Type B pancreatic cell (in vitro differentiated cells): ENCODE measurements at regions not wholly inside any gene's neighbourhood (a gene's known extent, or its start where the extent isn't known, plus 50 kb on each side); places are given as distances from the start of the nearest gene placed in this dataset.
"Not testable (repeated sequence)": the region's sequence is repeated elsewhere in the genome, so short reads cannot be mapped to it uniquely, and the experiment has no call there.

Source experiments
- DNase-seq: peaks from one replicate; pipeline ENCODE4 v3.0.0; 2021; ENCODE audit warnings: mixed read lengths; ENCODE audit not compliant: unreplicated experiment; ENCODE audit errors: extremely low spot score
- H3K27ac Mint-ChIP-seq: 2 replicates; pipeline ENCODE4 v1.8.0; 2021; ENCODE audit warnings: mild to moderate bottlenecking, mixed read lengths
- H3K27me3 Mint-ChIP-seq: 2 replicates; pipeline ENCODE4 v1.8.0; 2021; ENCODE audit warnings: mixed read lengths
- H3K36me3 Mint-ChIP-seq: 2 replicates; pipeline ENCODE4 v1.8.0; 2021; ENCODE audit warnings: mixed read lengths
- H3K4me1 Mint-ChIP-seq: one replicate; pipeline ENCODE4 v1.8.0; 2021; ENCODE audit warnings: mixed read lengths; ENCODE audit not compliant: unreplicated experiment
- H3K4me3 Mint-ChIP-seq: 2 replicates; pipeline ENCODE4 v1.8.0; 2021; ENCODE audit warnings: mild to moderate bottlenecking, mixed read lengths
- H3K9me3 Mint-ChIP-seq: 2 replicates; pipeline ENCODE4 v1.8.0; 2021; ENCODE audit warnings: mixed read lengths
- TF ChIP-seq, protein P1 (sequence below): fragments of 200-600 bp; sonication (generic); conservative IDR thresholded peaks from 2 replicates; pipeline ENCODE4 v1.5.0; 2021; ENCODE audit warnings: antibody characterized with exemption, mild to moderate bottlenecking

DNA sequence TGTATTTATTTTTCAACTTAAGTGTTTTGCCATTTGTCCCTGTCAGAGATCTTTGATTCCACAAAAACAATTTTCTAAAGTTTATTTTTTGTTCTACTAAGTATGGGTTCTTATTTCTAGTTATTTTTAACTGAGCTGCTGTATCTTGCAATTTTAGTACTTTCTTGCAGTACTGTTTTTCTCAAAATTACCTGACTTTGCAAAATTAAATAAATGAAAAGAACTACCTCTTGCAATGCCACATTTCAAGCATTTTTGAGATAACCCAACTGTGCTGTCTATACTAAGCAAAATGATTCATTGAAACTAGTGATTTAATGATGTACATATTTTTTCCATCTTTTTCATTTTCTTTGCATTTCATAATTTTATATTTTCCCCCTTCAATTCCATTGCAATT is 71.5 kb upstream of the ADGRL2 start:
- no peaks in the 10 kb centered on the region for H3K27me3 Mint-ChIP-seq
- TF ChIP-seq, protein P1, sequence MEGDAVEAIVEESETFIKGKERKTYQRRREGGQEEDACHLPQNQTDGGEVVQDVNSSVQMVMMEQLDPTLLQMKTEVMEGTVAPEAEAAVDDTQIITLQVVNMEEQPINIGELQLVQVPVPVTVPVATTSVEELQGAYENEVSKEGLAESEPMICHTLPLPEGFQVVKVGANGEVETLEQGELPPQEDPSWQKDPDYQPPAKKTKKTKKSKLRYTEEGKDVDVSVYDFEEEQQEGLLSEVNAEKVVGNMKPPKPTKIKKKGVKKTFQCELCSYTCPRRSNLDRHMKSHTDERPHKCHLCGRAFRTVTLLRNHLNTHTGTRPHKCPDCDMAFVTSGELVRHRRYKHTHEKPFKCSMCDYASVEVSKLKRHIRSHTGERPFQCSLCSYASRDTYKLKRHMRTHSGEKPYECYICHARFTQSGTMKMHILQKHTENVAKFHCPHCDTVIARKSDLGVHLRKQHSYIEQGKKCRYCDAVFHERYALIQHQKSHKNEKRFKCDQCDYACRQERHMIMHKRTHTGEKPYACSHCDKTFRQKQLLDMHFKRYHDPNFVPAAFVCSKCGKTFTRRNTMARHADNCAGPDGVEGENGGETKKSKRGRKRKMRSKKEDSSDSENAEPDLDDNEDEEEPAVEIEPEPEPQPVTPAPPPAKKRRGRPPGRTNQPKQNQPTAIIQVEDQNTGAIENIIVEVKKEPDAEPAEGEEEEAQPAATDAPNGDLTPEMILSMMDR = no peak
- peaks cover 5% of the 10 kb centered on the region for H3K9me3 Mint-ChIP-seq
- no peak overlapping the region for H3K4me3 Mint-ChIP-seq
- no peak for DNase-seq
- no peak overlapping the region for H3K27ac Mint-ChIP-seq
- peaks cover 4% of the 10 kb centered on the region for H3K4me1 Mint-ChIP-seq
- H3K36me3 Mint-ChIP-seq = peaks cover 4% of the 10 kb centered on the region

DNA sequence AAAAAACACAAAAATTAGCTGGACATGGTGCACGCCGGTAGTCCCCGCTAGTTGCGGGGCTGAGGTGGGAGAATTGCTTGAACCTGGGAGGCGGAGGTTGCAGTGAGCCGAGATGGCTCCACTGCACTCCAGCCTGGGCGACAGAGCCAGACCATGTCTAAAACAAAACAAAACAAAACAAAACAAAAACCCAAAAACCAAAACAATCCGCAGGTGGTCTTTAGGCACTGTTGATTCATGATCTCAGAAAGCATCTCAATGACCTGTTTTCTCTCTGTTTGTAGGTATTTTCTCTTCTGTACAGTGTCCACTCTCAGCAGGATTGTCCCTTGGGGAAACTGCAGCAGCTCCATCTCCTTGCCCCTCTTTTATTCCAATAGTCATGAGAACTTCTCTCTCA is 74.9 kb upstream of the ADGRL2 start:
- Mint-ChIP-seq H3K9me3 (peaks cover 5% of the 10 kb centered on the region), H3K4me1 (no peaks in the 10 kb centered on the region), H3K36me3 (peaks cover 4% of the 10 kb centered on the region)

DNA sequence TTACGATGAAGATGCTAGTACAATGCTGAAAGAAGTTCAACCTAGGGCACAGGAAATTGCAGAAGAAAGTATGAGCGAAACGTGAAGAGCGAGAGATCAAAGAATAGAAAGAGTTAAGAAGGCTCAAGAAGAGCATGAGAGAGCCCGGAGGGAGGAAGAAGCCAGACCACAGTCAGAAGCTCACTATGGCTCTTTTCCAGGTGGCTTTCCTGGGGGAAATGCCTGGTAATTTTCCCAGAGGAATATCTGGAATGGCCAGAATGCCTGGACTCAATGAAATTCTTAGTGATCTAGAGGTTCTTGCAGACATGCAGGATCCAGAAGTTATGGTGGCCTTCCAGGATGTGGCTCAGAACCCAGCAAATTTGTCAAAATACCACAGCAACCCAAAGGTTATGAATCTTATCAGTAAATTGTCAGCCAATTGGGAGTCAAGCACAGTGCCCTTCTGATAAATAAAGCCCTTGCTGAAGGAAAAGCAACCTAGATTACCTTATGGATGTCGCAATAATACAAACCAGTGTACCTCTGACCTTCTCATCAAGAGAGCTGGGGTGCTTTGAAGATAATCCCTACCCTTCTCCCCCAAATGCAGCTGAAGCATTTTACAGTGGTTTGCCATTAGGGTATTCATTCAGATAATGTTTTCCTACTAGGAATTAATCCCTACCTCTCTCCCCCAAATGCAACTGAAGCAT is 78.0 kb upstream of the ADGRL2 start:
- not testable (repeated sequence) for H3K27ac Mint-ChIP-seq, H3K36me3 Mint-ChIP-seq, H3K4me3 Mint-ChIP-seq, H3K27me3 Mint-ChIP-seq, DNase-seq, H3K9me3 Mint-ChIP-seq, H3K4me1 Mint-ChIP-seq

More for the DNA sequence above, 74.9 kb upstream of the ADGRL2 start:
- Mint-ChIP-seq H3K4me3 (no peak overlapping the region), H3K27me3 (no peaks in the 10 kb centered on the region), H3K27ac (no peak overlapping the region)
- DNase-seq = no peak
- TF ChIP-seq, protein P1 = no peak

DNA sequence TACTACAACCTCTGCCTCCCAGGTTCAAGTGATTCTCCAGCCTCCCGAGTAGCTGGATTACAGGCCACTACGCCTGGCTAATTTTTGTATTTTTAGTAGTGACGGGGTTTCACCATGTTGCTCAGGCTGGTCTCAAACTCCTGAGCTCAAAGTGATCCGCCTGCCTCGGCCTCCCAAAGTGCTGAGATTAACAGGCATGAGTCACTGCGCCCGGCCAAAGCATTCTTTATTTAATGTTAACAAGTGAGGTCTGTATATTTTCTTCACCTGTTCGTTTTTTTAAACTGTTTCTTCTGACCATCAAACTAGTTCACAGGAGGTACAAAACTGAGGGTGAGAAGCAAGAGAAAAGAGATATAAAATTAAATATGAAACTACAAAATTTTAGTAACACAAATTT is 80.5 kb upstream of the ADGRL2 start:
- H3K4me3 Mint-ChIP-seq, DNase-seq, H3K27ac Mint-ChIP-seq, H3K36me3 Mint-ChIP-seq, H3K4me1 Mint-ChIP-seq, H3K27me3 Mint-ChIP-seq, H3K9me3 Mint-ChIP-seq: not testable (repeated sequence)

DNA sequence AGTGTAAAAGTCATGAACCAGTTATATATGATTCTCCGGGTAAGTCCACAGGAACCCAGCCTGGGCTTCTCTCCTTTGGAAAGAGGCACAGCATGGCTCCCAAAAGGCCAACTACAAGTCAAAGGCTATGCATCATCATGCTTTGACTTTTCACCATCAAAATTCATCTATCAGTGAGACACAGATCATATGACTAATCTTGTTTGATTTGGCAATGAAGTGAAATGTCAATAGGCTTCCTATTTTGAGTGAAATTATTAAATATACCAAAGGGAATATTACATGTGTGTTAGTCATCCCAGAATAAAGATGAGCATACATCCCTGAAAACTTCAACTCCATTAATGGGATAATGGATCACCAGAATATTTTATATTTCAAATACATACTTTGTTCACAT is 83.5 kb upstream of the ADGRL2 start:
- Mint-ChIP-seq H3K4me3 (no peak overlapping the region), H3K27ac (no peak overlapping the region), H3K4me1 (peaks cover 8% of the 10 kb centered on the region), H3K9me3 (no peaks in the 10 kb centered on the region), H3K27me3 (no peaks in the 10 kb centered on the region), H3K36me3 (peaks cover 4% of the 10 kb centered on the region)
- TF ChIP-seq, protein P1 = no peak
- no peak for DNase-seq

DNA sequence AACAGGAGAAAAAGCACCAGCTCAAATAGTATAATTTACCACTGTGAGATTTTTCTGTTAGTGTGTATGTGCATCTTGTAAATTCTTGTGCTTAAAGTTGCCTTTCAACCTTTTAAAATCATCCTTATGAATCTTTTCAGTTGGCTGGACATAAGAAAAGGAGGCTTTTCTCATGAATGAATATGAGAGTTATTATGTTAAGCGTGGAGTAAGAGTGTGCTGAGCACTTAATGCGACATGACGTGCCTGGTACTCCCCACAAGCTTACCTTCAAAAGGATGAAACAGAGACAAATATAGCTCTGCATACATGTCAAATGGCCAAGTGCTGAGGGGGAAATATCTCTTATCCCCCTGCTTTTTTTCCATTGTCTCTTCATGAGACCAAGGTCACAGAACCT is 85.3 kb upstream of the ADGRL2 start:
- no peak overlapping the region for H3K27ac Mint-ChIP-seq
- H3K9me3 Mint-ChIP-seq = no peaks in the 10 kb centered on the region
- H3K4me1 Mint-ChIP-seq = peaks cover 8% of the 10 kb centered on the region
- H3K36me3 Mint-ChIP-seq = peaks cover 4% of the 10 kb centered on the region
- no peaks in the 10 kb centered on the region for H3K27me3 Mint-ChIP-seq
- TF ChIP-seq, protein P1 = no peak
- no peak for DNase-seq
- H3K4me3 Mint-ChIP-seq = no peak overlapping the region

DNA sequence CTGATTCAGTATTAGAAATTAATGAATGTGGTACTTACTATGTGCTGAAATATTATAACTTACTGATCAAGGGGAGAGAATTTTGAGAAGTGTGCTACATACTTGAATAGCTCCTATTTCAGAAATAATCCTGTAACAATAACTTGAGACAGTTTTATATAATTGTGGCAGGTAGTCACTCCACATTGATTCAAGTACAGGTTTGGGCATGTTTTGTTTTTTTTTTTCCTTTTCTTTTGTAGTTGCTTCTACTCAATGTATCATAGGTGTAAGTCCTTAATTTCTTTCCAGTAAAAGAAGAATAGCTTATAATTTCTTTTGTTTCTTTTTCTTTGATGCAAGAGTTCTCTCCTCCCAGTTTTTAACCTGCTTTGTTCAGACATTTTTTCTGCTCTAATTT is 86.1 kb upstream of the ADGRL2 start:
- H3K36me3 Mint-ChIP-seq = peaks cover 4% of the 10 kb centered on the region
- peaks cover 7% of the 10 kb centered on the region for H3K4me1 Mint-ChIP-seq
- H3K9me3 Mint-ChIP-seq = no peaks in the 10 kb centered on the region
- no peak overlapping the region for H3K4me3 Mint-ChIP-seq
- DNase-seq = no peak
- TF ChIP-seq, protein P1 = no peak
- no peak overlapping the region for H3K27ac Mint-ChIP-seq
- H3K27me3 Mint-ChIP-seq = no peaks in the 10 kb centered on the region
